ENCODE measurements at regions not wholly inside any gene's neighbourhood (a gene's known extent, or its start where the extent isn't known, plus 50 kb on each side); places are given as distances from the start of the nearest gene placed in this dataset.
"Not testable (repeated sequence)": the region's sequence is repeated elsewhere in the genome, so short reads cannot be mapped to it uniquely, and the experiment has no call there.

- Mint-ChIP-seq H3K27me3 (no peaks in the 10 kb centered on the region), H3K4me1 (no peaks in the 10 kb centered on the region), H3K9me3 (peaks cover 6% of the 10 kb centered on the region), H3K4me3 (no peak overlapping the region), H3K27ac (no peak overlapping the region), H3K36me3 (no peaks in the 10 kb centered on the region)
- CTCF ChIA-PET, result no interaction called here
- no peak for DNase-seq
Observed at GRCh38 chr3:35215525-35216500, 423.5 kb upstream of the ARPP21 start.

DNA sequence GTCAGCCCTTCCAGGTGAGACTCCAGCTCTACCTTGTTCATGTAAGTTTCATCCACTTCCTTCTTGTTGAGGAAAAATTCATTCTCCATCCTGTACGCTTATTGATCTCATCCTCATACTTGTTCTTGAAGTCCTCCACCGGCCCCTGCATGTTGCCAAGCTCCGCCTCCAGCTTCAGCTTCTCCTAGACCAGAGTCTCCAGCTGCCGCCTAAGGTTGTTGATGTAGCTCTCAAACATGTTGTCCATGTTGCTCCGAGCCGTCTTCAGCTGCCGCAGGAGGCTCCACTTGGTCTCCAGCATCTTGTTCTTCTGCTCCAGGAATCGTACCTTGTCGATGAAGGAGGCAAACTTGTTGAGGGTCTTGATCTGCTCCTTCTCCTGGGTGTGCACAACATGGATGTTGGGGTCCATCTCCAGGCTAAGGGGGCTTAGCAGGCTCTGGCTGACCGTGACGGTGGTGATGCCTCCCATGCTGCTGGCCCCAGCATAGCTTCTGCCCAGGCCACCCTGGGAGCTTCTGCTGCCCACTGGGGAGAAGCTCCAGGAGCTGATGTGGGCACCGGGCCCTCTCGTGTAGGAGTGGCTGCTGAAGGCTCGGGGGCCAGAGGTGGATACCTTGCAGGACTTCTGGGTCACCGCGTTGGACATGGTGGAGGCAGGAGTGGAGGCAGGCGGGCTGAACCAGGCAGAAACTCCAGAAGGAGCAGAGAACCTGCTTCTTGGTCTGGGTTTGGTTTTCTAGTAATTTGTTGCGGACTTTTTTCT lies 422.6 kb upstream of the ARPP21 start:
- peaks cover 6% of the 10 kb centered on the region for H3K9me3 Mint-ChIP-seq
- CTCF ChIA-PET, result no interaction called here
- H3K36me3 Mint-ChIP-seq, result no peaks in the 10 kb centered on the region
- DNase-seq, result no peak
- H3K4me3 Mint-ChIP-seq, result no peak overlapping the region
- H3K27ac Mint-ChIP-seq, result no peak overlapping the region
- H3K4me1 Mint-ChIP-seq, result no peaks in the 10 kb centered on the region
- no peaks in the 10 kb centered on the region for H3K27me3 Mint-ChIP-seq

GRCh38 chr3:35223632-35224394 lies 415.5 kb upstream of the ARPP21 start:
- Mint-ChIP-seq H3K36me3 (no peaks in the 10 kb centered on the region), H3K27ac (no peak overlapping the region), H3K9me3 (no peaks in the 10 kb centered on the region), H3K27me3 (no peaks in the 10 kb centered on the region), H3K4me1 (no peaks in the 10 kb centered on the region), H3K4me3 (no peak overlapping the region)
- CTCF ChIA-PET, result interaction anchor here (0.7 kb wide), 1 partner anchor 702 kb away, joined by 3 read pairs; no protein-coding TSS in a partner anchor
- no peak for DNase-seq

DNA sequence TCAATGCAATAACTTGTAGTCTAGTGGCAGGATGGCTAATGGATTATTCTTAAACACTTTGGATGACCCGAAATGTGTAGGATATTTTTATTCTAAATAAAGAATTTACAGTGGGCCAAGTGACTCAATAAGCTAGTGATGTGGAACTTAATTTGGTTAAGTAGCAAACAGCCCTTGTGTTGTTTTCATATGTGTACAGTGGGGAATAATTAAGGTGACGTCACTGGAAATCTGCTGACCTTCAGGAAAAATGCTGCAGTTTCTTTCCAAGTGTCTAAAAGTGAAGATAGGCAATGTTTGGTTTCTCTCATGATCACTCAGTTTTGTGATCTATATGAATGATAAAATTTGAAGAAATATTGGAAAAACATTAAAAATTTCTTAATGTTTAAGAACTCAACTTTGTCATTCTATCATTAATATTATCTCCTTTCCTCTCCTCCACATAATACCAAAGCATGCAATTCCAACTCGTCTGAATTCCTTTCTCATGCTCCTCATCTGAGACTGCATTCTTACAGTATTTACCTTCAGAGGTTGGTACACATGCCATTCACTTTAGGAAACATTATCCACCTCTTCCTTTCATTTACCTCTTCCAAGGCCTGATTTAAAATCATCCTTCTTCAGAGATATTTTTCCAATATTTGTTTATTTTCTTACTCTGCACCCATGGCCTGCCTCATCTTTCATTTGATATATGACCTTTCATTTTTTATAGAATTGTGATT lies 414.6 kb upstream of the ARPP21 start:
- Mint-ChIP-seq H3K27me3 (no peaks in the 10 kb centered on the region), H3K9me3 (no peaks in the 10 kb centered on the region), H3K4me1 (no peaks in the 10 kb centered on the region), H3K36me3 (no peaks in the 10 kb centered on the region), H3K4me3 (no peak overlapping the region), H3K27ac (no peak overlapping the region)
- DNase-seq, result no peak
- CTCF ChIA-PET, result interaction anchor here (0.7 kb wide), 1 partner anchor 703 kb away, joined by 3 read pairs; no protein-coding TSS in a partner anchor

GRCh38 chr3:35241236-35241635 lies 398.1 kb upstream of the ARPP21 start:
- H3K9me3 Mint-ChIP-seq, result peaks cover 2% of the 10 kb centered on the region
- CTCF ChIA-PET, result no interaction called here
- no peaks in the 10 kb centered on the region for H3K27me3 Mint-ChIP-seq
- no peaks in the 10 kb centered on the region for H3K4me1 Mint-ChIP-seq
- no peak overlapping the region for H3K4me3 Mint-ChIP-seq
- no peaks in the 10 kb centered on the region for H3K36me3 Mint-ChIP-seq
- DNase-seq, result no peak
- H3K27ac Mint-ChIP-seq, result no peak overlapping the region

DNA sequence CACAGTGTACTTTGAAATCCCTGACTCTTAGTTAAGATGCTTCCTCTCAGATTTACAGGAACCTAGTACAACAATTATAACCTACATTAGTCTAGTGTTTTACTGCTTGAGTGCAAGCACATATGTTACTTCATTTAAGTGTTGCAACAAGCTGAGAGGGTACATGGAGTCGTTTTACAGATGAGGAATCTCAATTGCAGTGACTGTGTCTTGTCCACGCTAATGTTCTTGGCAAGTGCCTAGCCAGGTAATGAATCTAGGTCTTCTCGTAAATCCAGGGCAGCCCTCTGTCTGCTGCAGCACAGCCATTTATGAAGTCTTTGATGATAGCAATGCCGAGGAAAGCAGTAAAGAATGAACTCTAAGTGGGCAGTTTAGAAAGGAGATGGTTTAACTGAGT lies 384.4 kb upstream of the ARPP21 start:
- H3K4me3 Mint-ChIP-seq, result no peak overlapping the region
- H3K27ac Mint-ChIP-seq, result no peak overlapping the region
- no peaks in the 10 kb centered on the region for H3K36me3 Mint-ChIP-seq
- peaks cover 5% of the 10 kb centered on the region for H3K9me3 Mint-ChIP-seq
- no peaks in the 10 kb centered on the region for H3K27me3 Mint-ChIP-seq
- CTCF ChIA-PET, result no interaction called here
- no peak for DNase-seq
- no peaks in the 10 kb centered on the region for H3K4me1 Mint-ChIP-seq

DNA sequence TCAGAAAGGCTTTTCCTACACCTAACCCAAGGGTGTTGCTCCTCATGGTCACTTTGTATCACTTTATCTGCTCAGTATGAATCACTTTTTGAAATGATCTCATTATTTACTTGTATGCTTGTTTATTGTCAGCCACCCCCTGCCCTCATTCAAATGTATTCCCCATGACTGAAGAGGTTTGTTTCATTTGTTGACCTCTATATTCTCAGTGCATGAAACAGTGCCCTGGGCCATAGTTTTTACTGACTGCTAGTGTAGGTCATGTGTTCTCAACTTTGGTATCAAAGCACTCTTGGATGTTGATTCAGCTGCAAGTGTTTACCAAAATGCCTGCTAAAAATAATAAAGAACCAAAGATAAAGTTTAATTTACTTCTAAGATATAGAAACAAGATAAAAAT lies 381.7 kb upstream of the ARPP21 start:
- peaks cover 6% of the 10 kb centered on the region for H3K9me3 Mint-ChIP-seq
- CTCF ChIA-PET, result no interaction called here
- DNase-seq, result no peak
- no peaks in the 10 kb centered on the region for H3K27me3 Mint-ChIP-seq
- H3K4me3 Mint-ChIP-seq, result no peak overlapping the region
- no peak overlapping the region for H3K27ac Mint-ChIP-seq
- no peaks in the 10 kb centered on the region for H3K4me1 Mint-ChIP-seq
- no peaks in the 10 kb centered on the region for H3K36me3 Mint-ChIP-seq

- no peaks in the 10 kb centered on the region for H3K27me3 Mint-ChIP-seq
- DNase-seq, result no peak
- H3K9me3 Mint-ChIP-seq, result peaks cover 3% of the 10 kb centered on the region
- H3K4me3 Mint-ChIP-seq, result no peak overlapping the region
- no peaks in the 10 kb centered on the region for H3K36me3 Mint-ChIP-seq
- H3K27ac Mint-ChIP-seq, result no peak overlapping the region
- CTCF ChIA-PET, result no interaction called here
- no peaks in the 10 kb centered on the region for H3K4me1 Mint-ChIP-seq
Observed at GRCh38 chr3:35262406-35262805, 376.9 kb upstream of the ARPP21 start.

- DNase-seq, result no peak
- H3K27me3 Mint-ChIP-seq, result no peaks in the 10 kb centered on the region
- H3K27ac Mint-ChIP-seq, result no peak overlapping the region
- H3K36me3 Mint-ChIP-seq, result no peaks in the 10 kb centered on the region
- no peak overlapping the region for H3K4me3 Mint-ChIP-seq
- no peaks in the 10 kb centered on the region for H3K4me1 Mint-ChIP-seq
- peaks cover 1% of the 10 kb centered on the region for H3K9me3 Mint-ChIP-seq
- CTCF ChIA-PET, result no interaction called here
Observed at GRCh38 chr3:35263477-35263876, 375.8 kb upstream of the ARPP21 start.

DNA sequence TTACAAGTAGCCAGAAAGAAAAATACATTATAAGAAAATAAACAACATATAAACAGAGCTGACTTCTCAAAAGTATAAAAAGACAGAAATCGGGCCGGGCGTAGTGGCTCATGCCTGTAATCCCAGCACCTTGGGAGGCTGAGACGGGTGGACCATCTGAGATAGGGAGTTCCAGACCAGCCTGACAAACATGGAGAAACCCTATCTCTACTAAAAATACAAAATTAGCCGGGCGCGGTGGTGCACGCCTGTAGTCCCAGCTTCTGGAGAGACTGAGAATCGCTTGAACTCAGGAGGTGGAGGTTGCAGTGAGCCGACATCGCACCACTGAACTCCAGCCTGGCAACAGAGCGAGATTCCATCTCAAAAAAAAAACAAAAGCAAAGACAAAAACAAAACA lies 373.3 kb upstream of the ARPP21 start:
- H3K9me3 Mint-ChIP-seq, CTCF ChIA-PET, H3K4me3 Mint-ChIP-seq, H3K27ac Mint-ChIP-seq, H3K36me3 Mint-ChIP-seq, H3K27me3 Mint-ChIP-seq, H3K4me1 Mint-ChIP-seq, DNase-seq: not testable (repeated sequence)

DNA sequence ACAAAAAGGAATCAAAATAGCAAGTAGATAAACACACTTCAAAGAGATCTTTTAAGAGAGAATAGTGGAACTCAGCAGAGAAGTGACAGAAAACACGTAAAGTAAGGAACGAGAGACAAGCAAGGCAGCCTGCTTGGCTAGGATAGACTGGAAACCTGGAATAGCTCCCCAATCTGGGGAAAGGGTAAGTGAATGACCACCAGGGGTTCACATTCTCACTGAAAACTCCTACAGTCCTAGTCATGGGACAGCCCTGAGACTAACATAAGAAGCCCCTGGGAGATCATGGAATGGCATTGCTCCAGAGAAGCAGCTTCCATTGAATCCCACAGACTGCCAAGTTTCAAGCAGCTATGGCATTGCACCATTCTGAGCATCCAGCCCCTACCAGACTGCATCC lies 363.6 kb upstream of the ARPP21 start:
- CTCF ChIA-PET, result no interaction called here
- Mint-ChIP-seq H3K4me1 (no peaks in the 10 kb centered on the region), H3K9me3 (peaks cover 20% of the 10 kb centered on the region), H3K27me3 (no peaks in the 10 kb centered on the region), H3K27ac (no peak overlapping the region), H3K36me3 (no peaks in the 10 kb centered on the region), H3K4me3 (no peak overlapping the region)
- DNase-seq, result no peak

DNA sequence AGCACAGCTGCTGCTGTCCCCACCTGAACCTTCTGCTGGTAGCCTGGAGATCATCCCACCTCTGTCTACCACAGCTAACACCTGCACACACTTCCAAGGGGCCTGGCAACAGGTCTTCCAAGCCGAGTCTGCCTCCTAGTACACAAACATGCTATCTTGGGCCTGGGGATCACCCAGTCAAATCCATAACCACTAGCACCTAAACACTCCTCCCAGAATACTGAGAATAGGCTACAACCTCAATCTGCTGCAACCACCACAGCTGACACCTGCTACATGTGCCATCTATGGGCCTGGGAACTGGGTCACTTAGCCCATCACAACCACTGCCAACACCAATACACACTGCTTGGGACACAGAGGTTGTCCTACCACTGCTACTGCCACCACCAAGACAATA lies 362.8 kb upstream of the ARPP21 start:
- H3K4me1 Mint-ChIP-seq, result no peaks in the 10 kb centered on the region
- CTCF ChIA-PET, result no interaction called here
- DNase-seq, result no peak
- no peak overlapping the region for H3K4me3 Mint-ChIP-seq
- H3K27ac Mint-ChIP-seq, result no peak overlapping the region
- H3K27me3 Mint-ChIP-seq, result no peaks in the 10 kb centered on the region
- peaks cover 19% of the 10 kb centered on the region for H3K9me3 Mint-ChIP-seq
- H3K36me3 Mint-ChIP-seq, result no peaks in the 10 kb centered on the region

- Mint-ChIP-seq H3K4me1 (peaks cover 4% of the 10 kb centered on the region), H3K4me3 (no peak overlapping the region), H3K27ac (no peak overlapping the region), H3K27me3 (no peaks in the 10 kb centered on the region), H3K36me3 (no peaks in the 10 kb centered on the region), H3K9me3 (no peaks in the 10 kb centered on the region)
- CTCF ChIA-PET, result no interaction called here
- DNase-seq, result no peak
Observed at GRCh38 chr3:35291471-35292236, 347.7 kb upstream of the ARPP21 start.
